ENCODE measurements at regions not wholly inside any gene's neighbourhood (a gene's known extent, or its start where the extent isn't known, plus 50 kb on each side); places are given as distances from the start of the nearest gene placed in this dataset.
"Not testable (repeated sequence)": the region's sequence is repeated elsewhere in the genome, so short reads cannot be mapped to it uniquely, and the experiment has no call there.

DNA sequence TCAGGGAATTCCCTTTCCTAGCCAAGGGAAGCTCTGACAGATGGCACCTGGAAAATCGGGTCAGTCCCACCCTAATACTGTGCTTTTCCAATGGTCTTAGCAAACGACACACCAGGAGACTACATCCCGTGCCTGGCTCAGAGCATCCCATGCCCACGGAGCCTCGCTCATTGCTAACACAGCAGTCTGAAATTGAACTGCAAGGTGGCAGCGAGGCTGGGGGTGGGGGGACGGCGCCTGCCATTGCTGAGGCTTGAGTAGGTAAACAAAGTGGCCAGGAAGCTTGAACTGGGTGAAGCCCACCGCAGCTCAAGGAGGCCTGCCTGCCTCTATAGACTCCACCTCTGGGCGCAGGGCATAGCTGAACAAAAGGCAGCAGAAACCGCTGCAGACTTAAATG is 279.5 kb upstream of the LUZP2 start:
- WGBS (ENCODE audit: insufficient coverage, low lambda C conversion rate), result no CpG with 5 or more reads among the region's 11 CpGs

DNA sequence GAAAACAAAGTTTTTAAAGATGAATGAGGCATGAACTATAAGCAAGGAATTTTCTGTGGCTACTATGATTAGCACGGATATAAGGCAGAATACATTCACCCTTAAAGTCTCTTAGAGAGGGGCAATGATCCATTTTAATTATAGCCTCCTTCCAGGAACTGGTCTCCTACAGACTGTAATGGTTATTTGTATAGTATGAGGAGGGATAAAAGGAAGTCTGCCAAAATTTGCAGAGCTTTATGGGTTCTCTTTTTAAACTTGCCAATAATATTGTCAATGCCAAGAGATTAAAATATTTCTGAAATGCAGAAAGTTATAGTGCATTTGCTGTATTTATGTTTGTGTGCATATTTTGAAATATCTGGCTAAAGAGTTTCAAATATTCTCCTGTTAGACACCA is 271.4 kb upstream of the LUZP2 start:
- no peak overlapping the region for H3K4me3 ChIP-seq (ENCODE audit: low read length)
- H3K27me3 ChIP-seq (ENCODE audit: control insufficient read depth, insufficient read depth, low read length), result no peaks in the 10 kb centered on the region
- H3K36me3 ChIP-seq (ENCODE audit: control insufficient read depth, insufficient read depth, low read length), result no peaks in the 10 kb centered on the region
- DNase-seq, result no peak
- WGBS (ENCODE audit: insufficient coverage, low lambda C conversion rate), result no CpG with 5 or more reads among the region's 1 CpG
- H3K4me1 ChIP-seq (ENCODE audit: control insufficient read depth, insufficient read depth, low read length), result no peaks in the 10 kb centered on the region
- no peak overlapping the region for H3K27ac ChIP-seq (ENCODE audit: low read length)
- H3K9me3 ChIP-seq (ENCODE audit: control insufficient read depth, low read depth, low read length), result no peaks in the 10 kb centered on the region

More for the DNA sequence above, 279.5 kb upstream of the LUZP2 start:
- not testable (repeated sequence) for H3K27ac ChIP-seq (ENCODE audit: low read length); H3K4me1 ChIP-seq (ENCODE audit: control insufficient read depth, insufficient read depth, low read length); H3K4me3 ChIP-seq (ENCODE audit: low read length); H3K27me3 ChIP-seq (ENCODE audit: control insufficient read depth, insufficient read depth, low read length); H3K9me3 ChIP-seq (ENCODE audit: control insufficient read depth, low read depth, low read length); H3K36me3 ChIP-seq (ENCODE audit: control insufficient read depth, insufficient read depth, low read length); DNase-seq

DNA sequence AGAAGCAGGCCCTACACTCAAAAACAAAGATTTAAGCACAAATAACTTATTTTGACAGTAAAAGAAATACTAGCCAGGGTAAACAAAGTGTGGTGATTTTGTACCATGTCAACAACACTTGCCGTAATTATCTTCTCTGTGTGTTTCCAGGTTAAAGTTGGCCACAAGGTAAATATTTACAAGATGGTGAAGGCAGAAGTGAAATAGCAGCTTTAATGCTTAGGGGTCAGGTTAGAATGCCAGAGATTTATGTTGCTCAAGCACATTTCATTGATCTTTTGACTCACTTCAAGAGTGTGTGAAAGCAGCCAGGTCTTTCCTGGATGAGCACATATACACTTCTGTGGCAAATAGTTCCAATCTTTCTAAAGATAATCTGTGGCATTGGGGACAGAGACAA is 270.2 kb upstream of the LUZP2 start:
- H3K9me3 ChIP-seq (ENCODE audit: control insufficient read depth, low read depth, low read length), result no peaks in the 10 kb centered on the region
- no peak for DNase-seq
- no peak overlapping the region for H3K4me3 ChIP-seq (ENCODE audit: low read length)
- H3K27me3 ChIP-seq (ENCODE audit: control insufficient read depth, insufficient read depth, low read length), result no peaks in the 10 kb centered on the region
- WGBS (ENCODE audit: insufficient coverage, low lambda C conversion rate), result 40% methylated on average over 1 of the region's 1 CpG
- H3K4me1 ChIP-seq (ENCODE audit: control insufficient read depth, insufficient read depth, low read length), result no peaks in the 10 kb centered on the region
- no peak overlapping the region for H3K27ac ChIP-seq (ENCODE audit: low read length)
- no peaks in the 10 kb centered on the region for H3K36me3 ChIP-seq (ENCODE audit: control insufficient read depth, insufficient read depth, low read length)

DNA sequence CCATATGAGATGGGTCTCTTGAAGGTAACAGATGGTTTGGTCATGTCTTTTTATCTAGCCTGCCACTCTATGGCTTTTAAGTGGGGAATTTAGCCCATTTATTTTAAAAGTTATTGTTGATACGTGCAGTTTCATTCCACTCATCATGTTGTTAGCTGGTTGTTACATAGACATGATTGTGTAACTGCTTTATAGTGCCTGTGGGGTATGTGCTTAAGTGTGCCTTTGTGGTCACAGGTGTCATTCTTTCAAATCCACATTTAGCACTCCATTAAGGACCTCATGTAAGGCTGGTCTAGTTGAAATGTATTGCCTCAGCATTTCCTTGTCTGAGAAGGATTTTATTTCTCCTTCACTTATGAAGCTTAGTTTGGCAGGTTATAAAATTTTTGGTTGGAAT is 263.8 kb upstream of the LUZP2 start:
- no CpG with 5 or more reads among the region's 1 CpG for WGBS (ENCODE audit: insufficient coverage, low lambda C conversion rate)
- no peak for DNase-seq
- no peaks in the 10 kb centered on the region for H3K9me3 ChIP-seq (ENCODE audit: control insufficient read depth, low read depth, low read length)
- no peaks in the 10 kb centered on the region for H3K4me1 ChIP-seq (ENCODE audit: control insufficient read depth, insufficient read depth, low read length)
- H3K27ac ChIP-seq (ENCODE audit: low read length), result no peak overlapping the region
- H3K27me3 ChIP-seq (ENCODE audit: control insufficient read depth, insufficient read depth, low read length), result no peaks in the 10 kb centered on the region
- no peaks in the 10 kb centered on the region for H3K36me3 ChIP-seq (ENCODE audit: control insufficient read depth, insufficient read depth, low read length)
- H3K4me3 ChIP-seq (ENCODE audit: low read length), result no peak overlapping the region

DNA sequence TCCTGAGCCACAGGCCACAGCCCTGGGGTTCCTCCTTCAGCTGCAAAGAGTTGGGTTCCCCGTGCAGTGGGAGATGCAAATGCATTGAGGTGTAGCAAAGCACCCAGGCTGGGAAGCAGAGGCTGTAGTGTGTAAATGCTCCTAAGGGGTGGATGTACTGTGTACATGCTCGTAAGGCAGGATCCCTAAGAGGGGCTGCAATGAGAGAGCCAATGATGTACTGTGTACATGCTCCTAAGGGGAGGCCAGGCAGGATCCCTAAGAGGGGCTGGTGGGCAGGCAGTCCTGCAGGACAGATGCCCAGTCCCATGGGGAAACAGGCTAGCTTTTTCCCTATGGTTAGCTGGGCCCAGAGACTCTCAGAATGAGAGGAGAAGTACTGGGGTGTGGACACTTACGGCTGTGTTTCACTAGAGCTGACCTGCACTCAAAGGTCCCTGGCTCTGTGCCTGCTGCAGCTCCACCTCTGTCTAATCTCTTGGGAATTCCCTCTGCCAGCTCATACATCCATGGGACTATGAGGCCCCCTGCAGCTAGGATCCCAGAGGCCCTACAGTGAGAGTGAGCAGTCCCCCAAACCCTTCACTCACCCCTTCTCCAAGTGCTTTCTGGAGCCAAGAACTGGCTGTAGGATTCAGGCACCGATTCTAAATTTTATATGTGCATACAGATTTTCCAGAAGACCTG is 261.9 kb upstream of the LUZP2 start:
- H3K27ac ChIP-seq (ENCODE audit: low read length), result no peak overlapping the region
- H3K4me1 ChIP-seq (ENCODE audit: control insufficient read depth, insufficient read depth, low read length), result no peaks in the 10 kb centered on the region
- H3K36me3 ChIP-seq (ENCODE audit: control insufficient read depth, insufficient read depth, low read length), result no peaks in the 10 kb centered on the region
- 100% methylated on average over 1 of the region's 4 CpGs for WGBS (ENCODE audit: insufficient coverage, low lambda C conversion rate)
- no peak overlapping the region for H3K4me3 ChIP-seq (ENCODE audit: low read length)
- H3K27me3 ChIP-seq (ENCODE audit: control insufficient read depth, insufficient read depth, low read length), result no peaks in the 10 kb centered on the region
- peak in 1 of 2 donors; percentile 2 for DNase-seq
- no peaks in the 10 kb centered on the region for H3K9me3 ChIP-seq (ENCODE audit: control insufficient read depth, low read depth, low read length)

DNA sequence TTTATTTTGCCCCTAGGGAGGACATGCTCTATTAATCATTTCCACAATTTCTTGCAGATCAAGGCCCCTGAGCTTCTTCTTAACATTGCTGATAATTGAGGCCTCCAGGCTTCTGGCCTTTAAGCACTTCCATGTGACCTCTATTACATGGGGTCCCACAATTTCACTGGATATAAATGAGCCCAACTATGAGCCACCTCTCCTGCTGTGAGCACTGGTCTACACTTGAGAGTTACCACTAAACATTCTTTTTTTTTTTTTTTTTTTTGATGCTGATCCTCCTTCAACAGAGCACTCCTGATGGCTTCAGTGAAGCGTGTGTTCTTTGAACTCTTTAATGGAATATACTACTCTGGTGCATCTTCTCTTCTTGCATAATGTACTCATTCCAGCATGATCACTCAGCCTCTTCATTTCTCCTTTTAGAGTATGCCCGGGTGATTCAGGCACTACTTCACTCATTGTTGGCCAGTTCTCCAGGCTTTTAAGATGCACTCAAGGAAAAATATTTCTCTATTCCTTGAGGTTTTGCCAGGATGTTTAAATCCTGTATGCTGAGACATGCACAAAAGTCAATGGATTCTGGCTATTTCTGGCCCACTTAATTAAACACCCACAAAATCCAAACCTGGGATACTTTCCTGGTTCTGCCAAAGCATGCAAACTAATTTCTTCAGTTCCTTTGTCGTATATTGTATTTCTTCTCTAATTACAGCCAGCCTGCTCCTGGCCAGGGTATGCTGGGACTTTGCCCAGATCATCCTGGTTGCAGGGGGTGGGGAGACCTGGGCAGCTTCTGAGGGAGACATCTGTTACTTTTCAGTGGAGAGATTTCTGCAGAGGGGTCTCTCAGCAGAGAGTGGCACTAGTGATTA is 257.8 kb upstream of the LUZP2 start:
- DNase-seq, result no peak
- no peaks in the 10 kb centered on the region for H3K27me3 ChIP-seq (ENCODE audit: control insufficient read depth, insufficient read depth, low read length)
- 100% methylated on average over 1 of the region's 3 CpGs for WGBS (ENCODE audit: insufficient coverage, low lambda C conversion rate)

DNA sequence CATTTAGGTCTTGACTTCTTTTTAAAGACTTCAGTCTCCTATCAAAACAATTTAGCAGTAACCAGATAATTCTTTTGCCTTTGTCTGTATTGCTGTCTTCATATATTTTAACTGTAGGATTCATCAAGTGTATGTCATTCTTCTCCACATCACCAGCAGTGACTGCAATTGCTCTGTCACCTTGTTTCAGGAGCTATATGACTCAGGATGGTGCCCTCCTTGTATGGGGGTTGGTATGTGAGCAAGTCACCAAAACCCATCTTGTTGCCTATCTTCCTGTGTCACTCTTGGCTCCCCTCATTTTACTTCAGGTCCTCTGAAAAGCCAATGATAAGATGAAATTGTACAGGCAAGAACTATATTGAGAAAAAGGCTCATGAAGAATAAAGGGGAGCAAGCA is 256.9 kb upstream of the LUZP2 start:
- no peak overlapping the region for H3K4me3 ChIP-seq (ENCODE audit: low read length)
- no peaks in the 10 kb centered on the region for H3K36me3 ChIP-seq (ENCODE audit: control insufficient read depth, insufficient read depth, low read length)
- H3K27me3 ChIP-seq (ENCODE audit: control insufficient read depth, insufficient read depth, low read length), result no peaks in the 10 kb centered on the region
- H3K9me3 ChIP-seq (ENCODE audit: control insufficient read depth, low read depth, low read length), result no peaks in the 10 kb centered on the region
- no peaks in the 10 kb centered on the region for H3K4me1 ChIP-seq (ENCODE audit: control insufficient read depth, insufficient read depth, low read length)
- no peak for DNase-seq
- no peak overlapping the region for H3K27ac ChIP-seq (ENCODE audit: low read length)

More for the DNA sequence above, 257.8 kb upstream of the LUZP2 start:
- Histone ChIP-seq H3K36me3 (ENCODE audit: control insufficient read depth, insufficient read depth, low read length) (no peaks in the 10 kb centered on the region), H3K27ac (ENCODE audit: low read length) (no peak overlapping the region), H3K9me3 (ENCODE audit: control insufficient read depth, low read depth, low read length) (no peaks in the 10 kb centered on the region), H3K4me3 (ENCODE audit: low read length) (no peak overlapping the region), H3K4me1 (ENCODE audit: control insufficient read depth, insufficient read depth, low read length) (no peaks in the 10 kb centered on the region)

DNA sequence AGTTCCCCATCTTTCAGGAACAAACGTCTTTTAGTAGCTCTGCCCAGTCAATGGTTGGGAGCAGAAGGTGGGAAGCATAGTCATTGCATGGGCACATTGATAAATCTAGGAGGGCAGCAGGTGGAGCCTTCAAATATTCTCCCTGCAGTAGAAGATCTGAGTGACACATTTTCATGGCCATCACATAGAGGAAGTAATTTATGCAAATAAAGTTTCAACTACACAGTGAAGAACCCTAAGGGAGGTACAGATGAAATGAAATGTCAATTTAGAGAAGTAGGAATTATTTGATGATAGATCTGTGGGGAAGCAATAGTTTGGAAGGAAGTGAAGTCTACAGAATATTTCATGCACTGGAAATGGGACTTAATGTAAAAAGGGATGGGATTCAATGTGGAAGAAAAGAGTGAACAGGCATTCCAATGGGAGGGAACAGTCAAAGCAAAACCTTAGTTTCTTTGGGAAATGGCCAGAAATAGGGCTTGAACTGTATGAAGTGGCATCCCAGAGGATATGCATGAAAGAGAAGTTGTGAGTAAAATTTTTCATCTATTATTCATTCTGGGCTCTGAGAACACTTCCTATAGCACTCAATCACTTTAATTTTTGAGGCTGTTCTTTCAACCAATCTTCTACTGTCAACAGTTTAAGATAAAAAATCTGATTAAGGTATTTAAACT is 256.2 kb upstream of the LUZP2 start:
- Histone ChIP-seq H3K9me3 (ENCODE audit: control insufficient read depth, low read depth, low read length) (no peaks in the 10 kb centered on the region), H3K27ac (ENCODE audit: low read length) (no peak overlapping the region), H3K4me1 (ENCODE audit: control insufficient read depth, insufficient read depth, low read length) (no peaks in the 10 kb centered on the region), H3K27me3 (ENCODE audit: control insufficient read depth, insufficient read depth, low read length) (no peaks in the 10 kb centered on the region), H3K4me3 (ENCODE audit: low read length) (no peak overlapping the region), H3K36me3 (ENCODE audit: control insufficient read depth, insufficient read depth, low read length) (no peaks in the 10 kb centered on the region)
- no peak for DNase-seq
- no CpG with 5 or more reads among the region's 1 CpG for WGBS (ENCODE audit: insufficient coverage, low lambda C conversion rate)

DNA sequence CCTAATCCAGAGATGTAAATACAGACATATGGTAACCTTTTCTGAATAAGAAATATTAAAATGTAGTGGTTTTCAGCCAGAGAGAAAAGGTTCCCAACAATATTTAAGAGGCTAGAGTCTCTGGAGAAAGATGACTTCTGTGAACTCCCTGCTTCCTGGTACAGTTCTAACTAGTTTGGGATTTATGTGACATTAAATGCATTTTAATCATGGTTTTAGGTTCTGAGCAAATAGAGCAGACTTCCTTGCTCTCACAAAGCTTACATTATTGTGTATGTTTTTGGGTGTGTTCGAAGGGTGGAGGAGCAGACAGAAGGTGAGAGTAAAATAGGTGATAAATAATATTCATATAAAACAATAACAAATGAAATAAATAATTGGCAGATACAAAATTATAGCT is 250.1 kb upstream of the LUZP2 start:
- no peak for DNase-seq

DNA sequence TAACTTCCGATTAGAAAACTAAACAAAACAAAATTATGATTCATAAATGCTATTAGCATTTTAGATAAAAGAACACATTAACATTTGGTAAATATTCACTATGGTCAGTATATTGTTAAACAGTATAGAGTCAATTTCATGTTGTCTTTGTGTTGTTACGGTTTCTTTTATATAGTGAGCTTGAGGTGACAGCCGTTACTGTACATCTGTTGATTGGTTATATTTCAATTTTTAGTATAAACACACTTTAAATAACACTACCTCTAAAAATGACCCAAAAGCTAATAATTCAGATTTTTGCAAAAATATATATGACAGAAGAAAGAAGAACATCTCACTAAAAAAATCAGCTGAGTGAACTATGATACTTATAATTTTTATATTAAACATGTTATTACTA is 249.0 kb upstream of the LUZP2 start:
- Histone ChIP-seq H3K27ac (ENCODE audit: low read length) (no peak overlapping the region), H3K4me3 (ENCODE audit: low read length) (no peak overlapping the region), H3K9me3 (ENCODE audit: control insufficient read depth, low read depth, low read length) (no peaks in the 10 kb centered on the region), H3K4me1 (ENCODE audit: control insufficient read depth, insufficient read depth, low read length) (no peaks in the 10 kb centered on the region), H3K27me3 (ENCODE audit: control insufficient read depth, insufficient read depth, low read length) (no peaks in the 10 kb centered on the region), H3K36me3 (ENCODE audit: control insufficient read depth, insufficient read depth, low read length) (no peaks in the 10 kb centered on the region)
- 100% methylated on average over 2 of the region's 3 CpGs for WGBS (ENCODE audit: insufficient coverage, low lambda C conversion rate)
- no peak for DNase-seq

More for the DNA sequence above, 250.1 kb upstream of the LUZP2 start:
- WGBS (ENCODE audit: insufficient coverage, low lambda C conversion rate), result no CpG with 5 or more reads among the region's 1 CpG
- no peaks in the 10 kb centered on the region for H3K9me3 ChIP-seq (ENCODE audit: control insufficient read depth, low read depth, low read length)
- no peaks in the 10 kb centered on the region for H3K36me3 ChIP-seq (ENCODE audit: control insufficient read depth, insufficient read depth, low read length)
- no peak overlapping the region for H3K27ac ChIP-seq (ENCODE audit: low read length)
- no peak overlapping the region for H3K4me3 ChIP-seq (ENCODE audit: low read length)
- no peaks in the 10 kb centered on the region for H3K4me1 ChIP-seq (ENCODE audit: control insufficient read depth, insufficient read depth, low read length)
- no peaks in the 10 kb centered on the region for H3K27me3 ChIP-seq (ENCODE audit: control insufficient read depth, insufficient read depth, low read length)
